Hepatocyte (in vitro differentiated cells): ENCODE measurements at regions not wholly inside any gene's neighbourhood (a gene's known extent, or its start where the extent isn't known, plus 50 kb on each side); places are given as distances from the start of the nearest gene placed in this dataset.

Experiments
- DNase-seq: peaks from one replicate; pipeline ENCODE4 v3.0.0-alpha.2; 2016; ENCODE audit warnings: low spot score
- H2AFZ ChIP-seq: fragments of 200-600 bp; sonication (generic); 2 replicates; pipeline ENCODE4 v1.6.0; 2016; ENCODE audit warnings: antibody characterized with exemption, mild to moderate bottlenecking
- H3K27ac ChIP-seq: fragments of 200-600 bp; sonication (generic); 2 replicates; pipeline ENCODE4 v1.5.1; 2016; ENCODE audit warnings: mild to moderate bottlenecking
- H3K27me3 ChIP-seq: fragments of 200-600 bp; sonication (generic); 2 replicates; pipeline ENCODE4 v1.6.1; 2016
- H3K36me3 ChIP-seq: fragments of 200-600 bp; sonication (generic); replicated peaks from 2 replicates; pipeline ENCODE4 v1.5.1; 2016; ENCODE audit warnings: low read depth; ENCODE audit not compliant: insufficient read depth
- H3K4me1 ChIP-seq: fragments of 200-600 bp; sonication (generic); 2 replicates; pipeline ENCODE4 v1.5.1; 2016; ENCODE audit warnings: mild to moderate bottlenecking, moderate library complexity; ENCODE audit not compliant: insufficient read depth
- H3K4me2 ChIP-seq: fragments of 200-600 bp; sonication (generic); 2 replicates; pipeline ENCODE4 v1.6.0; 2016
- H3K4me3 ChIP-seq: fragments of 200-600 bp; sonication (generic); 2 replicates; pipeline ENCODE4 v1.5.1; 2016; ENCODE audit warnings: mild to moderate bottlenecking
- H3K79me2 ChIP-seq: fragments of 200-600 bp; sonication (generic); 2 replicates; pipeline ENCODE4 v1.6.0; 2017; ENCODE audit warnings: mild to moderate bottlenecking
- H3K9me2 ChIP-seq: fragments of 200-600 bp; sonication (generic); replicated peaks from 2 replicates; pipeline ENCODE4 v1.6.0; 2017; ENCODE audit warnings: mild to moderate bottlenecking; ENCODE audit not compliant: insufficient read depth
- H3K9me3 ChIP-seq: fragments of 200-600 bp; sonication (generic); 2 replicates; pipeline ENCODE4 v1.5.1; 2016; ENCODE audit warnings: low read depth, mild to moderate bottlenecking
- H4K20me1 ChIP-seq: fragments of 200-600 bp; sonication (generic); 2 replicates; pipeline ENCODE4 v1.6.0; 2016; ENCODE audit warnings: mild to moderate bottlenecking; ENCODE audit not compliant: insufficient read depth, poor library complexity, severe bottlenecking
- EZH2 ChIP-seq: fragments of 200-600 bp; sonication (generic); IDR thresholded peaks from 2 replicates; pipeline ENCODE4 v1.6.1; 2016; ENCODE audit warnings: antibody characterized with exemption, mild to moderate bottlenecking, borderline replicate concordance
- EZH2phosphoT487 ChIP-seq: fragments of 200-600 bp; sonication (generic); IDR thresholded peaks from one replicate; pipeline ENCODE4 v1.6.1; 2018; ENCODE audit warnings: antibody characterized with exemption, mild to moderate bottlenecking, low read depth, moderate library complexity; ENCODE audit not compliant: unreplicated experiment, severe bottlenecking
- WGBS: methylation state at CpG from one replicate; pipeline ENCODE4 v1.1.6; 2016; ENCODE audit warnings: low lambda C conversion rate; ENCODE audit errors: missing lambda C conversion rate; 5-methylcytosine and 5-hydroxymethylcytosine counted together
- TF ChIP-seq, protein P1 (sequence below): fragments of 200-600 bp; sonication (generic); IDR thresholded peaks from 2 replicates; pipeline ENCODE4 v1.5.1; 2016; ENCODE audit warnings: antibody characterized with exemption, mild to moderate bottlenecking; ENCODE audit not compliant: poor library complexity

DNA sequence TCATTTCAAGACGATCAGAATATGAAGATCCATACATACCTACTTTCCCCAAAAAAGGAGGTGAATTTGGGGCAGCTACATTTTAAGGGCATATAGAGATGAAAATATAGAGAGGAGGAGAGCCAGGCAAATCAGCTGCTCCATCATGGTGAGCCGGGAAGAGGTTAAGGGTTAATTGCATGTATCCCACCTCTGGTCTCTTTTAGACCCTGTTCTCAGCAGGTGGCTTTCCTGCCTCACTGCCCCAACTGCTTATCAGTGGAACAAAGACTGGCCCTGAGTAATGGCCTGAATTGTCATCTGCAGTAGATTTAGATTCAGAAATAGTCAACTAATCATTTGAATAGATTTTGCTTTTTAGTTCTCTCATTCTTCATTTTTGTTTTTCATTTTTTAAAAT is 206.6 kb downstream of the SPRY2 start:
- H3K36me3 ChIP-seq: no peaks in the 10 kb centered on the region
- H3K27me3 ChIP-seq: no peaks in the 10 kb centered on the region
- H3K9me3 ChIP-seq: no peaks in the 10 kb centered on the region
- no peaks in the 10 kb centered on the region for H4K20me1 ChIP-seq
- 72% methylated on average over 2 of the region's 2 CpGs for WGBS
- no peak overlapping the region for H3K4me2 ChIP-seq
- TF ChIP-seq, protein P1, sequence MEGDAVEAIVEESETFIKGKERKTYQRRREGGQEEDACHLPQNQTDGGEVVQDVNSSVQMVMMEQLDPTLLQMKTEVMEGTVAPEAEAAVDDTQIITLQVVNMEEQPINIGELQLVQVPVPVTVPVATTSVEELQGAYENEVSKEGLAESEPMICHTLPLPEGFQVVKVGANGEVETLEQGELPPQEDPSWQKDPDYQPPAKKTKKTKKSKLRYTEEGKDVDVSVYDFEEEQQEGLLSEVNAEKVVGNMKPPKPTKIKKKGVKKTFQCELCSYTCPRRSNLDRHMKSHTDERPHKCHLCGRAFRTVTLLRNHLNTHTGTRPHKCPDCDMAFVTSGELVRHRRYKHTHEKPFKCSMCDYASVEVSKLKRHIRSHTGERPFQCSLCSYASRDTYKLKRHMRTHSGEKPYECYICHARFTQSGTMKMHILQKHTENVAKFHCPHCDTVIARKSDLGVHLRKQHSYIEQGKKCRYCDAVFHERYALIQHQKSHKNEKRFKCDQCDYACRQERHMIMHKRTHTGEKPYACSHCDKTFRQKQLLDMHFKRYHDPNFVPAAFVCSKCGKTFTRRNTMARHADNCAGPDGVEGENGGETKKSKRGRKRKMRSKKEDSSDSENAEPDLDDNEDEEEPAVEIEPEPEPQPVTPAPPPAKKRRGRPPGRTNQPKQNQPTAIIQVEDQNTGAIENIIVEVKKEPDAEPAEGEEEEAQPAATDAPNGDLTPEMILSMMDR: no peak
- no peak for TF ChIP-seq EZH2
- no peaks in the 10 kb centered on the region for H3K79me2 ChIP-seq
- DNase-seq: no peak
- H3K4me1 ChIP-seq: peaks cover 26% of the 10 kb centered on the region
- H3K27ac ChIP-seq: no peak overlapping the region
- no peaks in the 10 kb centered on the region for H3K9me2 ChIP-seq
- H2AFZ ChIP-seq: no peak overlapping the region
- no peak overlapping the region for H3K4me3 ChIP-seq

DNA sequence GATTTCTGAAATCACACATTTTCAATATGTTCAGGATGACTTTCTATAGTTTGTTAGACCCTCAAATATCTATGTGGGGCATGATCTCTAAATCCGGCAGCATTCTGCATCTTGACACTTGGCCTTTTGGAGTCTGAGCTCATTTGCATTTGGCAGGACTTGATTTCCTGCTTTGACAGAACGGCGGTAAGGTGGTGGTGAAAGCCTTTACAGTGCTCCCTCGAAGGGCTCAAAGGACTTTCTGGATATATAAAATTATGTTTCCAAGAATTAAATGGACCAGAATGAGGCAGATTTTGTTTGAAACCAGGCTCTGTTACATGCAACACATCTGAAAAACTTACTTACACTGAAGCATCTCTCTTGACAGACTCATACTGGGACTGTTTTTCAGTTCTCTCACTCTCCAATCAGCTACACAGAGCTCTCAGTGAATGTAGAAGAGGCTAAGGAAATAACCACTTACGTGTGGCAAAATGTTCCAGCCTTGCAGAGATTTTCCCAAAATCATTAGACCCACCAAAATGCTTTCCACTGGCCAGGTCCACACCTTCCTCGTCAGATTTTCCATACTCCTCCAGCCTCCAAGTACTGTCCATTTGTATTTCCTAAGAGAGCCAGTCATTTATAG is 207.2 kb downstream of the SPRY2 start:
- no peaks in the 10 kb centered on the region for H3K36me3 ChIP-seq
- no peaks in the 10 kb centered on the region for H3K79me2 ChIP-seq
- no peaks in the 10 kb centered on the region for H4K20me1 ChIP-seq
- H3K27ac ChIP-seq: peak overlapping the region; percentile 61
- no peak for DNase-seq
- H3K27me3 ChIP-seq: no peaks in the 10 kb centered on the region
- no peak overlapping the region for H3K4me3 ChIP-seq
- peak overlapping the region; percentile 17 for H2AFZ ChIP-seq
- peak overlapping the region; percentile 69 for H3K4me2 ChIP-seq
- H3K9me2 ChIP-seq: no peaks in the 10 kb centered on the region
- no peaks in the 10 kb centered on the region for H3K9me3 ChIP-seq
- 36% methylated on average over 6 of the region's 6 CpGs for WGBS
- peaks cover 26% of the 10 kb centered on the region for H3K4me1 ChIP-seq
- TF ChIP-seq, protein P1: no peak
- TF ChIP-seq EZH2 (no peak), EZH2phosphoT487 (no peak)

DNA sequence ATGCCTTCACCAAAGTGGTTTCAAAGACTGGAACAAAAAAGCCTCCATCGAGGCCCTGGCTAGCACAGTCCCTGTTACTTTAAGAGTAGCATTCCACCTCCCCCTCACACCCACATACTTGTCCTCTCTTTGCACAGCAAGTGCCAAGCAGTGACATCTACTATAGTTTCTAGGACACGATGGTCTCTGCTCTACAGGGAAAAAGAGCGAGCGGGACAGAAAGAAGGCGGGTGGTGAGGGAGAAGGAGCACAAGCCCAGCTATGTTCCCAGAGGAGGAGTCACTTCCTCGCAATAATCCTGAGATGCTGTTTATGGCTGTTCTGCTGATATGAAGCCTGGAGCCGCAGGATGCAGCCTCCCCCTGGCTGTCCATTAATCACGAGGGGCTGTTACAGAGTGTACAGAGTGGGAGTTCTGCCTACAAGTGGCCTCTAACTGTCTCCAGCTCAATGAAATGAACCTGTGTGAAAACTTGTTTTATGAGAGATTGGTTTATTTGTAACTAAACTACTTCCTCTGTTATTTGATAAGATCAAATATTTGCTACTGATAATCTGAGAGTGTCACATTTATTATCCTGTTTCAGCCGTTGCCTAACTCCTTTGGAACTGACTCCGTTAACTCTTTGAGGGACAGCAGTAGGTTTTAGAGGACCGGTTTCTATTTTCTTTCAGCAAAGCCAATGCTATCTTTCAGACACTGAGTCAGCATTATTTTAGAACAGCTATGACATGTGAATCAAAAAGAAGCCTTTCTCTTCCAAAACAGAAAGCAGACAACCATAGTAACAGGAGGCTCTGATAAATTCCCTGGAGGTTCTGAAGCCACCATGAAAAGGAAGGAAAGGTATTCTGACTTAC is 208.0 kb downstream of the SPRY2 start:
- whole genome bisulfite sequencing: 4% methylated on average over 11 of the region's 11 CpGs
- Histone ChIP-seq H3K4me2 (peak overlapping the region; percentile 69), H3K4me3 (peak overlapping the region; percentile 2), H3K9me2 (no peaks in the 10 kb centered on the region), H3K27me3 (no peaks in the 10 kb centered on the region), H2AFZ (peak overlapping the region; percentile 18), H3K4me1 (peaks cover 26% of the 10 kb centered on the region), H3K9me3 (no peaks in the 10 kb centered on the region), H3K79me2 (no peaks in the 10 kb centered on the region), H3K27ac (peak overlapping the region; percentile 61), H3K36me3 (no peaks in the 10 kb centered on the region), H4K20me1 (no peaks in the 10 kb centered on the region)
- DNase-seq: peak; percentile 83
- TF ChIP-seq EZH2 (no peak), EZH2phosphoT487 (no peak)
- TF ChIP-seq, protein P1: no peak
